Ishikawa (cell line): ENCODE measurements at regions not wholly inside any gene's neighbourhood (a gene's known extent, or its start where the extent isn't known, plus 50 kb on each side); places are given as distances from the start of the nearest gene placed in this dataset.

ENCODE experiments used
- CEBPB ChIP-seq: IDR thresholded peaks from 2 replicates; pipeline ENCODE4 v1.6.1; 2012
- CREB1 ChIP-seq: IDR thresholded peaks from 2 replicates; pipeline ENCODE4 v1.6.1; 2012; ENCODE audit warnings: low read depth
- EGR1 ChIP-seq: IDR thresholded peaks from 2 replicates; pipeline ENCODE4 v1.6.1; 2012
- EP300 ChIP-seq: IDR thresholded peaks from 2 replicates; pipeline ENCODE4 v1.6.1; 2012; ENCODE audit warnings: borderline replicate concordance
- FOXM1 ChIP-seq: IDR thresholded peaks from 2 replicates; pipeline ENCODE4 v1.6.1; 2012; ENCODE audit warnings: low read depth, borderline replicate concordance
- MAX ChIP-seq: IDR thresholded peaks from 2 replicates; pipeline ENCODE4 v1.6.1; 2012
- NFIC ChIP-seq: IDR thresholded peaks from 2 replicates; pipeline ENCODE4 v1.6.1; 2012
- RAD21 ChIP-seq: IDR thresholded peaks from 2 replicates; pipeline ENCODE4 v1.6.1; 2012; ENCODE audit warnings: low read depth
- REST ChIP-seq: IDR thresholded peaks from 2 replicates; pipeline ENCODE4 v1.6.1; 2012; ENCODE audit warnings: low read depth, mild to moderate bottlenecking
- TAF1 ChIP-seq: IDR thresholded peaks from 2 replicates; pipeline ENCODE4 v1.6.1; 2012; ENCODE audit warnings: low read depth, mild to moderate bottlenecking
- TCF12 ChIP-seq: IDR thresholded peaks from 2 replicates; pipeline ENCODE4 v1.6.1; 2012; ENCODE audit warnings: low read depth
- TEAD4 ChIP-seq: IDR thresholded peaks from 2 replicates; pipeline ENCODE4 v1.6.1; 2012
- USF1 ChIP-seq: IDR thresholded peaks from 2 replicates; pipeline ENCODE4 v1.6.1; 2012
- YY1 ChIP-seq: IDR thresholded peaks from 2 replicates; pipeline ENCODE4 v1.6.1; 2012; ENCODE audit warnings: low read depth
- ZBTB7A ChIP-seq: IDR thresholded peaks from 2 replicates; pipeline ENCODE4 v1.6.1; 2012; ENCODE audit warnings: low read depth

GRCh38 chr10:52865213-52865612 lies 92.6 kb upstream of the MBL2 start:
- TF ChIP-seq YY1 (no peak), TEAD4 (no peak), TCF12 (no peak), EGR1 (no peak), TAF1 (no peak), ZBTB7A (no peak), FOXM1 (no peak), USF1 (no peak), NFIC (no peak)

- TF ChIP-seq TEAD4 (no peak), EP300 (no peak), ZBTB7A (no peak)
Observed at GRCh38 chr10:52864201-52865106, 91.9 kb upstream of the MBL2 start.

DNA sequence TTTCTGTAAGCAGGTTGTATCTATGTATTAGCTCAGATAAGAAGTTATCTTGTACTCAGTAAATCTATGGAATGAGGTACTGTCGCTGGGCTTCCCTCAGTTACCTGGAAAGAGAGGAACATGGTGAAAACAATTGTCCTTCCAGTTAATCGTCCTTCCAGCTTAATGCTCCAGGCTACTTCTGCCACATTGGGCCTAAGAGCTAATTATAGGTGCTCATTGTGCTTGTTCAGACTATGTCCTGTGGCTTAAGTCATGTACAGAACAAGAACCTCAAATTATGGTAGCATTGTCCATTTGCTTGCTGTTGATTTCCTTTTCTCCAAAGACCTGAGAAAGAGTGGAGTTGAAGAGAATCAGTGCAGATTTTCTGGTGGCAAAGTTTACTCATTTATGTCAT lies 86.1 kb upstream of the MBL2 start:
- TF ChIP-seq TCF12 (no peak), NFIC (no peak), FOXM1 (no peak), TAF1 (no peak), RAD21 (no peak), YY1 (no peak), EGR1 (no peak), REST (no peak), TEAD4 (no peak), CREB1 (no peak)

DNA sequence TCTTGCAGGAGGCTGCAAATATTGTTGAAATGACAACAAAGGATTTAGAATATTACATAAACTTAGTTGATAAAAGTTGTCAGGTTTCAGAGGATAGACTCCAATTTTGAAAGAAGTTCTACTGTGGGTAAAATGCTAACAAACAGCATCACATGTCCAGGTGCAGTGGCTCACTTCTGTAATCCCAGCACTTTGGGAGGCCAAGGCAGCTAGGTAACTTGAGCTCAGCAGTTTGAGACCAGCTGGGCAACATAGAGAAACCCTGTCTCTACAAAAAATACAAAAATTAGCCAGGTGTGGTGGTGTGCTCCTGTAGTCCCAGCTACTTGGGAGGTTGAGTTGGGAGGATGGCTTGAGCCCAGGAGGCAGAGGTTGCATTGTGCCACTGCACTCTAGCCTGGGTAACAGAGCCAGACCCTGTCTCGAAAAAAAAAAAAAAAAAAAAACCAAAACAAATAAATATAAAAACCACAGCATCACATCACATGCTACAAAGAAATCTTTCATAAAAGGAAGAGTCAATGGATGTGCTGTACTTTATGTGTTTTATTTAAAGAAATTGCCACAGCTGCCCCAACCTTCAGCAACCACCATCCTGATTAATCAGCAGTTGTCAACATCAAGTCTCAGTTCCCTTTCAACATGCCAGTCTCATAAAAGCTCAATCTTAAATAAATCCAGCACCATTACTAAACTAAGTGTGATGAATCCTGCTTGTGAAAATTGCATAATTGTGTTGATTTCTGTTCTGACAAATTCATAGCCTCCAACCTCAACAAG lies 83.2 kb upstream of the MBL2 start:
- TF ChIP-seq CREB1 = no peak
- TF ChIP-seq TEAD4 = no peak
- TF ChIP-seq EP300 = no peak
- no peak for TF ChIP-seq RAD21
- TF ChIP-seq FOXM1 = no peak
- TF ChIP-seq USF1 = no peak
- no peak for TF ChIP-seq TAF1
- no peak for TF ChIP-seq YY1
- TF ChIP-seq EGR1 = no peak
- no peak for TF ChIP-seq MAX
- no peak for TF ChIP-seq NFIC
- no peak for TF ChIP-seq ZBTB7A
- no peak for TF ChIP-seq REST

DNA sequence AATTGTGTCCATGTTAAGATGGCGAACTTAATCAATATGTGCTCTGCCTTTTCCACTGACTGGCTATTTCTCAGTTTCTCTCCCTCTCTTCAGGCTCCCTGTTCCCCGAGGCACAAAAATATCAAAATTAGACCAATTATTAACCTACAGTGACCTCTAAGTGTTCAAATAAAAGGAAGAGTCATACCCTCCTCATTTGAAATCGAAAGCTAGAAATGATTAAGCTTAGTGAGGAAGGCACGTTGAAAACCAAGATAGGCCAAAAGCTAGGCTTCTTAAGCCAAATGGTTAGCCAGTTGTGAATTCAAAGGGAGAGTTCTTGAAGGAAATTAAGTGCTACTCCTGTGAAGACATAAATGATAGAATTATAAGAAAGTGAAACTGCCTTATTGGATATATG lies 81.1 kb upstream of the MBL2 start:
- no peak for TF ChIP-seq TEAD4
- no peak for TF ChIP-seq EGR1
- TF ChIP-seq MAX = no peak
- no peak for TF ChIP-seq FOXM1
- TF ChIP-seq TCF12 = no peak
- TF ChIP-seq EP300 = no peak

DNA sequence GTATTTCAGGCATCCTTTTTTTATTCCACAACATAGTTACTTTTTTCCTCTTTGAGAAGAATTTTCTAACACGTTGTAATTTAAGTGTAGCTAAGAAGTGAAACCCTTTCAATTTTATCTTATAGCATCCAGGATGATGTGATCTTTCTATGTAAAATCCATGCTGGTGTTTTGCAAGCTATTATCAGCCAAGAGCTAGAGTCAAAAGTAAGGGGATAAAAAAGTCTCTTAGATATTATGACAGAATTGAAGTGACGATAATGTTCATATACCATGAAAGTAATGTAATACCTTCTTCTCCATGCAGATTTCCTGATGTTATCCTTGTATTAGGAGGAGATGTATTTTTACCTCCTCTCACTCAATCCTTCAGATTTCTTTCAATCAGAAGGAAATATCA lies 64.2 kb upstream of the MBL2 start:
- TF ChIP-seq EGR1 (no peak), TAF1 (no peak), RAD21 (no peak), CEBPB (no peak)
